ENCODE measurements at regions not wholly inside any gene's neighbourhood (a gene's known extent, or its start where the extent isn't known, plus 50 kb on each side); places are given as distances from the start of the nearest gene placed in this dataset.

DNA sequence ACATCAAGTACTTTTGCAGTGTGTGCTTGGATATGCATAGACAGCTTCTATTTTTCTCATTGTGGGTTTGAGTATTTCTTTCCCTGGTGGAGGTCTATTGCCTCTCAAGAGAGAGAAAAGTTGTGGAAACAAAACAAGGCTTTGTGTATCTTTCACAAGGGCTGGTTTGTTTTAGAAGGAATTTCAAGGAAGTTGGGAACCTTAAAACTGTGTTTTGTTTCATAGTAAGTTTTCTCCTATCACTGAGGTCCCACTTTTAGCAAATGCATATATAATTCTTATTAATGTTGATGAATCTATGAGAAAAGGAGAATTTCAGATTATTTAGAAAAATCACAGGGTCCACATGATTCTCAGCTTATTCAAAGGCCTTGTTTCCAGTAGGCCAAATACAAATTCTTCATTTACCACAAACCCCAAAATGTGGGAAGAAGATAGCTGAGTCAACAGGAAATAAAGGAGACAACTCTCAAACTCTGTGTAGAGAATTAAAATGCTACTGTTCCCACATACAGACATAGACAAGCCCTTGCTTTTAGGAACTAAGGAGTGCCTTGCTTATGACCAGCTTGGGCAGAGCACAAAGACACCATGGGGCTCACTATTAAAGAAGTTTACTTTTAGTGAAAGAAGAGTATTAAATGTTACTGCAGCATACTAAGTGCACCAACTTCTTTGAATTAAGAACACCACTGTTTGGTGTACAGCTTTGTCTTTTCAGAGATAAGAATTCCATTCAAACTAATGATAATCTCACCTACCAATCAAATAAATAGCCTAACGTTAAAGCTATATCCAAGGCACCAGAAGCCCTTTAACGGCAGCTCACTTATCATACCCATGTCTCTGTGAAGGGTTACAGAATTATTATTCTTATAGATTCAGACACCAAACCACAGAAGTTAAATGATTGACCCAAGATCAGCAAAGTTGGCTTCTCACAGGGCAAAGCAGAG, 177.4 kb upstream of the LEF1 start:
- H3K9me3 ChIP-seq, result no peaks in the 10 kb centered on the region
- H3K9ac ChIP-seq, result no peak overlapping the region
- peaks cover 0 to 11% of the 10 kb centered on the region in 2 experiments; a peak in 2 of 4 replicates for H3K4me1 ChIP-seq (ENCODE audit: control insufficient read depth in 1 of 2, insufficient read depth in 2 of 2, low read depth in 1 of 2, low read length in 1 of 2)
- H3K36me3 ChIP-seq (replicated peaks in 1 of 2; ENCODE audit: control insufficient read depth in 1 of 2, insufficient read depth in 2 of 2, low read length in 1 of 2), result no peaks in the 10 kb centered on the region
- H3K79me2 ChIP-seq (ENCODE audit: insufficient read depth), result no peaks in the 10 kb centered on the region
- TF ChIP-seq, protein P1, sequence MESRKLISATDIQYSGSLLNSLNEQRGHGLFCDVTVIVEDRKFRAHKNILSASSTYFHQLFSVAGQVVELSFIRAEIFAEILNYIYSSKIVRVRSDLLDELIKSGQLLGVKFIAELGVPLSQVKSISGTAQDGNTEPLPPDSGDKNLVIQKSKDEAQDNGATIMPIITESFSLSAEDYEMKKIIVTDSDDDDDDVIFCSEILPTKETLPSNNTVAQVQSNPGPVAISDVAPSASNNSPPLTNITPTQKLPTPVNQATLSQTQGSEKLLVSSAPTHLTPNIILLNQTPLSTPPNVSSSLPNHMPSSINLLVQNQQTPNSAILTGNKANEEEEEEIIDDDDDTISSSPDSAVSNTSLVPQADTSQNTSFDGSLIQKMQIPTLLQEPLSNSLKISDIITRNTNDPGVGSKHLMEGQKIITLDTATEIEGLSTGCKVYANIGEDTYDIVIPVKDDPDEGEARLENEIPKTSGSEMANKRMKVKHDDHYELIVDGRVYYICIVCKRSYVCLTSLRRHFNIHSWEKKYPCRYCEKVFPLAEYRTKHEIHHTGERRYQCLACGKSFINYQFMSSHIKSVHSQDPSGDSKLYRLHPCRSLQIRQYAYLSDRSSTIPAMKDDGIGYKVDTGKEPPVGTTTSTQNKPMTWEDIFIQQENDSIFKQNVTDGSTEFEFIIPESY (IDR thresholded peaks at IDR 0.05; ENCODE audit: borderline replicate concordance, low read depth), result no peak
- TF ChIP-seq MEF2A (IDR thresholded peaks at IDR 0.05; ENCODE audit: borderline replicate concordance, low read depth) (no peak), JUND (IDR thresholded peaks at IDR 0.05) (no peak), NRF1 (IDR thresholded peaks at IDR 0.05; ENCODE audit: low read depth, low read length) (no peak)
- TF ChIP-seq, protein P2, sequence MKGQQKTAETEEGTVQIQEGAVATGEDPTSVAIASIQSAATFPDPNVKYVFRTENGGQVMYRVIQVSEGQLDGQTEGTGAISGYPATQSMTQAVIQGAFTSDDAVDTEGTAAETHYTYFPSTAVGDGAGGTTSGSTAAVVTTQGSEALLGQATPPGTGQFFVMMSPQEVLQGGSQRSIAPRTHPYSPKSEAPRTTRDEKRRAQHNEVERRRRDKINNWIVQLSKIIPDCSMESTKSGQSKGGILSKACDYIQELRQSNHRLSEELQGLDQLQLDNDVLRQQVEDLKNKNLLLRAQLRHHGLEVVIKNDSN (IDR thresholded peaks at IDR 0.05; ENCODE audit: borderline replicate concordance, low read depth), result no peak
- H3K4me2 ChIP-seq, result no peak overlapping the region
- CTCF ChIA-PET, result no interaction called here
- H3K4me3 ChIP-seq (ENCODE audit: low read depth in 2 of 2, low read length in 1 of 2), result no peak overlapping the region
- no peak for DNase-seq
- H2AFZ ChIP-seq (ENCODE audit: low read depth), result no peak overlapping the region
- POLR2A ChIA-PET, result no interaction called here
- 20% methylated on average over 2 of the region's 2 CpGs for WGBS (ENCODE audit: low lambda C conversion rate)
- no peaks in the 10 kb centered on the region for H4K20me1 ChIP-seq (ENCODE audit: insufficient read depth)
- no peaks in the 10 kb centered on the region for H3K9me2 ChIP-seq
- no peaks in the 10 kb centered on the region for H3K27me3 ChIP-seq (ENCODE audit: insufficient read depth)
- H3F3A ChIP-seq (replicated peaks; ENCODE audit: insufficient read depth), result no peaks in the 10 kb centered on the region
- H3K27ac ChIP-seq (ENCODE audit: low read depth in 2 of 2, low read length in 1 of 2), result no peak overlapping the region

DNA sequence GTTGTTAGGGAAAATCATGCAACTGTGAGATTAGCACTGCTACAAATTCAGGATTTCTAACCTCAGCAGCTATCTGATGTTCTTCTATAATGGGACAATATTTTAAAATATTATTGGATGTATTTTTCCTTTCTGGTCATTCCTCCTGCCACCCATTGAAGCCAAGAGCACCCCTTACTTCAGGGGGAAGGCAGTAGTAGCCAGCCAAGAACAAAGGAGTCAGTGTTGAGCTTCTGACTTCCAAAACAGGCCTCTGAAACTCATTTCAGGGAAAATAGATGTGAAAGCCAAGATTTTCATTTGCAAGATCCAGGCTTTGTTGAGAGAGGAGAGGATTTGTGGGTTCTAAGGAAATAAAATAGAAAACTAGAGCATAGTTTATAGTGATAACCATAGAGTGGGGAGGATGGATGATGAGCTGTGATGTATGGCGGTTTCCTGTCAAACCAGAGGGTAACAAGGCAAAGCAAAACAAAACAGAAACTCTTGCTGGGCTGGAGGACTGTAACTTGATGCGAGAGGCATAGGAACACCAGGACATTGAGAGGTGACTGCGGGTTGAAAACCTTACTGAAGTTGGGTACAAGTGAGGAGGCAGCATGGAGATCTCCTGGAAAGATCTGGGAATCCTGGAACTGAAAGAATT, 173.7 kb upstream of the LEF1 start:
- DNase-seq, result no peak
- Histone ChIP-seq H3K4me2 (no peak overlapping the region), H3K36me3 (replicated peaks in 1 of 2; ENCODE audit: control insufficient read depth in 1 of 2, insufficient read depth in 2 of 2, low read length in 1 of 2) (no peaks in the 10 kb centered on the region), H3K27me3 (ENCODE audit: insufficient read depth) (no peaks in the 10 kb centered on the region), H3K9me3 (no peaks in the 10 kb centered on the region), H3K9ac (no peak overlapping the region), H2AFZ (ENCODE audit: low read depth) (no peak overlapping the region), H3K79me2 (ENCODE audit: insufficient read depth) (no peaks in the 10 kb centered on the region), H3K4me1 (ENCODE audit: control insufficient read depth in 1 of 2, insufficient read depth in 2 of 2, low read depth in 1 of 2, low read length in 1 of 2) (peaks cover 0 to 16% of the 10 kb centered on the region in 2 experiments; a peak in 2 of 4 replicates), H3K4me3 (ENCODE audit: low read depth in 2 of 2, low read length in 1 of 2) (no peak overlapping the region), H3F3A (replicated peaks; ENCODE audit: insufficient read depth) (no peaks in the 10 kb centered on the region), H3K27ac (ENCODE audit: low read depth in 2 of 2, low read length in 1 of 2) (no peak overlapping the region), H3K9me2 (no peaks in the 10 kb centered on the region), H4K20me1 (ENCODE audit: insufficient read depth) (no peaks in the 10 kb centered on the region)
- 19% methylated on average over 3 of the region's 3 CpGs for WGBS (ENCODE audit: low lambda C conversion rate)
- CTCF ChIA-PET, result interaction anchor here (1.1 kb wide), 1 partner anchor 8 kb away, joined by 3 read pairs; no protein-coding TSS in a partner anchor
- POLR2A ChIA-PET, result no interaction called here
- TF ChIP-seq FOXJ3 (CRISPR knock-in tag; IDR thresholded peaks at IDR 0.05) (no peak), RFX5 (IDR thresholded peaks at IDR 0.05; ENCODE audit: low read length) (no peak), MEF2A (IDR thresholded peaks at IDR 0.05; ENCODE audit: borderline replicate concordance, low read depth) (no peak), YY1 (IDR thresholded peaks at IDR 0.05; ENCODE audit: low read depth) (no peak), SMC3 (IDR thresholded peaks at IDR 0.05; ENCODE audit: low read depth, low read length) (no peak), CHD2 (IDR thresholded peaks at IDR 0.05; ENCODE audit: low read length, partially characterized antibody) (no peak)
- TF ChIP-seq, protein P3, sequence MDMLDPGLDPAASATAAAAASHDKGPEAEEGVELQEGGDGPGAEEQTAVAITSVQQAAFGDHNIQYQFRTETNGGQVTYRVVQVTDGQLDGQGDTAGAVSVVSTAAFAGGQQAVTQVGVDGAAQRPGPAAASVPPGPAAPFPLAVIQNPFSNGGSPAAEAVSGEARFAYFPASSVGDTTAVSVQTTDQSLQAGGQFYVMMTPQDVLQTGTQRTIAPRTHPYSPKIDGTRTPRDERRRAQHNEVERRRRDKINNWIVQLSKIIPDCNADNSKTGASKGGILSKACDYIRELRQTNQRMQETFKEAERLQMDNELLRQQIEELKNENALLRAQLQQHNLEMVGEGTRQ (IDR thresholded peaks at IDR 0.05; ENCODE audit: borderline replicate concordance, low read depth, low read length), result no peak
